PC-9 (cell line): ENCODE measurements at regions not wholly inside any gene's neighbourhood (a gene's known extent, or its start where the extent isn't known, plus 50 kb on each side); places are given as distances from the start of the nearest gene placed in this dataset.

ENCODE experiments used
- EZH2 ChIP-seq: fragments of 200-600 bp; sonication (generic); IDR thresholded peaks from 2 replicates; pipeline ENCODE4 v1.8.0; 2017; ENCODE audit warnings: antibody characterized with exemption, low read depth
- TF ChIP-seq, protein P1 (sequence below): fragments of 200-600 bp; sonication (generic); conservative IDR thresholded peaks from 2 replicates; pipeline ENCODE4 v1.6.1; 2017; ENCODE audit warnings: mixed run types, antibody characterized with exemption, mild to moderate bottlenecking, moderate library complexity

DNA sequence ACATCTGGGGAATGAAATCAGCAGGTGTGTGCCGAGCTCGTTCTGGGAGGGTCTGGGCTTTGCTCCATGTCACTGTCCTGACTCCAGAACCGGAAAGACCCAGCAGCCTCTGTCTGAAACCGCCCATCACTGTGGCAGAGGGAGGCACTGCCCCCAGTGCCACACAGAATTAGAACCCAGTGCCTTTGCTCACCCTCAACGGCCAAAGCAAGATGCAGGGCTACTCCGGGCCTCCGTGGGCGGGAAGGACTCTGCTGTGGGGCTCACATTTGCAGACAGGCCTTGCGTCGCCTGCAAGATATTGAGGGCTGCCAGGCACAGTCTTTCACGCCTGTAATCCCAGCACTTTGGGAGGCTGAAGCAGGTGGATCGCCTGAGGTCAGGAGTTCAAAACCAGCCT lies 219.2 kb upstream of the PPP2R2D start:
- TF ChIP-seq, protein P1, sequence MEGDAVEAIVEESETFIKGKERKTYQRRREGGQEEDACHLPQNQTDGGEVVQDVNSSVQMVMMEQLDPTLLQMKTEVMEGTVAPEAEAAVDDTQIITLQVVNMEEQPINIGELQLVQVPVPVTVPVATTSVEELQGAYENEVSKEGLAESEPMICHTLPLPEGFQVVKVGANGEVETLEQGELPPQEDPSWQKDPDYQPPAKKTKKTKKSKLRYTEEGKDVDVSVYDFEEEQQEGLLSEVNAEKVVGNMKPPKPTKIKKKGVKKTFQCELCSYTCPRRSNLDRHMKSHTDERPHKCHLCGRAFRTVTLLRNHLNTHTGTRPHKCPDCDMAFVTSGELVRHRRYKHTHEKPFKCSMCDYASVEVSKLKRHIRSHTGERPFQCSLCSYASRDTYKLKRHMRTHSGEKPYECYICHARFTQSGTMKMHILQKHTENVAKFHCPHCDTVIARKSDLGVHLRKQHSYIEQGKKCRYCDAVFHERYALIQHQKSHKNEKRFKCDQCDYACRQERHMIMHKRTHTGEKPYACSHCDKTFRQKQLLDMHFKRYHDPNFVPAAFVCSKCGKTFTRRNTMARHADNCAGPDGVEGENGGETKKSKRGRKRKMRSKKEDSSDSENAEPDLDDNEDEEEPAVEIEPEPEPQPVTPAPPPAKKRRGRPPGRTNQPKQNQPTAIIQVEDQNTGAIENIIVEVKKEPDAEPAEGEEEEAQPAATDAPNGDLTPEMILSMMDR: no peak
- no peak for TF ChIP-seq EZH2
